Cardiac muscle cell (in vitro differentiated cells and primary cell): ENCODE measurements at regions not wholly inside any gene's neighbourhood (a gene's known extent, or its start where the extent isn't known, plus 50 kb on each side); places are given as distances from the start of the nearest gene placed in this dataset.
"Not testable (repeated sequence)": the region's sequence is repeated elsewhere in the genome, so short reads cannot be mapped to it uniquely, and the experiment has no call there.

ENCODE experiments used
- DNase-seq, 2 donors: peaks; one replicate each; pipeline versions ENCODE4 v3.0.0 to v3.0.0-alpha.2; 2010 to 2017; ENCODE audit warnings: low read depth in 1 of 2, low spot score in 1 of 2
- H3K27ac ChIP-seq: fragments of 200-600 bp; sonication (generic); 2 replicates; pipeline ENCODE4 v1.5.1; 2016
- H3K27me3 ChIP-seq: fragments of 200-600 bp; sonication (generic); 2 replicates; pipeline ENCODE4 v1.6.0; 2016; ENCODE audit warnings: control low read depth
- H3K36me3 ChIP-seq: fragments of 200-600 bp; sonication (generic); 2 replicates; pipeline ENCODE4 v1.5.1; 2016; ENCODE audit warnings: control low read depth
- H3K4me1 ChIP-seq: fragments of 200-600 bp; sonication (generic); 2 replicates; pipeline ENCODE4 v1.8.1; 2017; ENCODE audit warnings: low read depth, mild to moderate bottlenecking, mixed run types
- H3K4me3 ChIP-seq: fragments of 200-600 bp; sonication (generic); 2 replicates; pipeline ENCODE4 v1.5.1; 2016; ENCODE audit warnings: mild to moderate bottlenecking
- H3K9me3 ChIP-seq: fragments of 200-600 bp; sonication (generic); 2 replicates; pipeline ENCODE4 v1.5.1; 2017; ENCODE audit warnings: low read depth, mild to moderate bottlenecking, control low read depth
- TF ChIP-seq, protein P1 (sequence below): IDR thresholded peaks from 2 replicates; pipeline ENCODE4 v1.5.1; 2012; ENCODE audit warnings: low read depth, mild to moderate bottlenecking, low read length

DNA sequence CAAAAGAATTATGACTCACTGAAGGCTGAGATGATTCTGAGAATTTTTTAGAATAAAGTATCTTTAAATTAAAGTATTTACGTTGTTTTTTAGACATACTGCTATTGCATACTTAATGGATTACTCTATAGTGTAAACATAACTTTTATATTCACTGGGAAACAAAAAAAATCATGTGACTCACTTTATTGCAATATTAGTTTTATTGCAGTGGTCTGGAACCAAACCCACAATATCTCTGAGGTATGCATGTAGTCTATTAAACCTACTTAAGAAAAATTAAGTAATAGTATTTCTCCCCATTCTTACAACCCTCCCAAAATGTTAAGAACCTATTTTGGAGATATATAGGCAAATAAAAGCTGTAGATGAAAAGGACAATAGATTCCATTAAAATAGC lies 142.9 kb upstream of the ZNF521 start:
- TF ChIP-seq, protein P1, sequence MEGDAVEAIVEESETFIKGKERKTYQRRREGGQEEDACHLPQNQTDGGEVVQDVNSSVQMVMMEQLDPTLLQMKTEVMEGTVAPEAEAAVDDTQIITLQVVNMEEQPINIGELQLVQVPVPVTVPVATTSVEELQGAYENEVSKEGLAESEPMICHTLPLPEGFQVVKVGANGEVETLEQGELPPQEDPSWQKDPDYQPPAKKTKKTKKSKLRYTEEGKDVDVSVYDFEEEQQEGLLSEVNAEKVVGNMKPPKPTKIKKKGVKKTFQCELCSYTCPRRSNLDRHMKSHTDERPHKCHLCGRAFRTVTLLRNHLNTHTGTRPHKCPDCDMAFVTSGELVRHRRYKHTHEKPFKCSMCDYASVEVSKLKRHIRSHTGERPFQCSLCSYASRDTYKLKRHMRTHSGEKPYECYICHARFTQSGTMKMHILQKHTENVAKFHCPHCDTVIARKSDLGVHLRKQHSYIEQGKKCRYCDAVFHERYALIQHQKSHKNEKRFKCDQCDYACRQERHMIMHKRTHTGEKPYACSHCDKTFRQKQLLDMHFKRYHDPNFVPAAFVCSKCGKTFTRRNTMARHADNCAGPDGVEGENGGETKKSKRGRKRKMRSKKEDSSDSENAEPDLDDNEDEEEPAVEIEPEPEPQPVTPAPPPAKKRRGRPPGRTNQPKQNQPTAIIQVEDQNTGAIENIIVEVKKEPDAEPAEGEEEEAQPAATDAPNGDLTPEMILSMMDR, result no peak
- Histone ChIP-seq H3K27me3 (no peaks in the 10 kb centered on the region), H3K27ac (no peak overlapping the region), H3K9me3 (no peaks in the 10 kb centered on the region), H3K4me3 (no peak overlapping the region), H3K36me3 (no peaks in the 10 kb centered on the region), H3K4me1 (no peaks in the 10 kb centered on the region)
- DNase-seq, result no peak

DNA sequence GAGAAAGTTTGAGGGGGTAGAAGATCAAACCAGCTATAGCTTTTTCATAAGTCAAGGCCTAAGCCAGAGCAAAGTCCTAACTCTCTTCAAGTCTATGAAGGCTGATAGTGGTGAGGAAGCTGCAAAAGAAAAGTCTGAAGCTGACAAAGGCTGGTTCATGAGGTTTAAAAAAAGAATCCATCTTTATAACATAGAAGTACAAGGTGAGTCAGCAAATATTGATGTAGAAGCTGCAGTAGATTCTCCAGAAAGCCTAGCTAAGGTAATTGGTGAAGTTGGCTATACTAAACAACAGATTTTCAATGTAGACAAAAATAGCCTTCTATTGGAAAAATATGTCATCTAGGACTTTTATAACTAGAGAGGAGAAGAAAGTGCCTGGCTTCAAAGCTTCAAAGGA lies 141.4 kb upstream of the ZNF521 start:
- H3K27me3 ChIP-seq, result no peaks in the 10 kb centered on the region
- TF ChIP-seq, protein P1, result no peak
- DNase-seq, result no peak
- H3K4me3 ChIP-seq, result no peak overlapping the region
- H3K27ac ChIP-seq, result no peak overlapping the region
- H3K4me1 ChIP-seq, result no peaks in the 10 kb centered on the region
- H3K9me3 ChIP-seq, result no peaks in the 10 kb centered on the region
- H3K36me3 ChIP-seq, result no peaks in the 10 kb centered on the region

DNA sequence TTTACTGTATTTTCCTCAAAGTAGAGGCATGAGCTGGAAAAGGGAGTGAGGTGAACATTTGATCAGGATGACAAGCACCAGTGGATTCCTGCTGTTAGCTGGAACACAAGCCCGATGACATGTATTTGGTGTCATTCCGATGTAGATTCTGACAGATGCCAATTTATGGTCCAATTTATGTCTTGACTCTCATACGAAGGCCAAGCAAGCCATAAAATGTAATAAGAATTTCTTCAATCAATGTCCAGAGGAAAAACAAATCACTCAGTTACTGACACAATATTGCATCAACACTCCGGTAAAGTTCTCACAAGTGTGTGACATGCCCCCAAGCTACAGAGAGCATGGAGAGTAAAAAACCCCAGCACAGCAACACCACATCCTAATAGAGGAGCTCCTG lies 138.3 kb upstream of the ZNF521 start:
- no peak overlapping the region for H3K27ac ChIP-seq
- H3K27me3 ChIP-seq, result no peaks in the 10 kb centered on the region
- H3K4me1 ChIP-seq, result no peaks in the 10 kb centered on the region
- DNase-seq, result no peak
- H3K36me3 ChIP-seq, result no peaks in the 10 kb centered on the region
- TF ChIP-seq, protein P1, result no peak
- H3K9me3 ChIP-seq, result no peaks in the 10 kb centered on the region
- no peak overlapping the region for H3K4me3 ChIP-seq

DNA sequence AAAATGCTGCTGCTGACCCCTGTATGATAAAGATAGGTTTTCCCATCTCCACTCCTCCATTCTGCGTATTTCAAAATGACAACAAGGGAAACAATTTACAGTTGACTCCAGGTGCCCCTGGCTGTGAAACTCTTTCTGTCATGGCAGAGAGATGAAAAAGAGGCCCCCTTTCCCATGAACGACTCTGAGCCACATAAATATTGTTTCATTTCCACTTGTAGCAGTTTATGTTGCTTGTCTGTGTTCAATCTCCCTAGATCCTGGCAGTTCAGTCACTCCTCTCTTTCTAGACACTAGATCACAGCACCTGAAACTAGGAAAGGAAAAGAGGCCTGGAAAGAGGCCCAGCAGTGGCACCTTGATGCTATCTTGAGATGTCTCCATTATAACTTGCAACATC lies 121.0 kb upstream of the ZNF521 start:
- H3K9me3 ChIP-seq, result no peaks in the 10 kb centered on the region
- peaks cover 8% of the 10 kb centered on the region for H3K4me1 ChIP-seq
- DNase-seq, result no peak
- no peaks in the 10 kb centered on the region for H3K27me3 ChIP-seq
- H3K27ac ChIP-seq, result no peak overlapping the region
- H3K36me3 ChIP-seq, result no peaks in the 10 kb centered on the region
- no peak overlapping the region for H3K4me3 ChIP-seq
- TF ChIP-seq, protein P1, result no peak

DNA sequence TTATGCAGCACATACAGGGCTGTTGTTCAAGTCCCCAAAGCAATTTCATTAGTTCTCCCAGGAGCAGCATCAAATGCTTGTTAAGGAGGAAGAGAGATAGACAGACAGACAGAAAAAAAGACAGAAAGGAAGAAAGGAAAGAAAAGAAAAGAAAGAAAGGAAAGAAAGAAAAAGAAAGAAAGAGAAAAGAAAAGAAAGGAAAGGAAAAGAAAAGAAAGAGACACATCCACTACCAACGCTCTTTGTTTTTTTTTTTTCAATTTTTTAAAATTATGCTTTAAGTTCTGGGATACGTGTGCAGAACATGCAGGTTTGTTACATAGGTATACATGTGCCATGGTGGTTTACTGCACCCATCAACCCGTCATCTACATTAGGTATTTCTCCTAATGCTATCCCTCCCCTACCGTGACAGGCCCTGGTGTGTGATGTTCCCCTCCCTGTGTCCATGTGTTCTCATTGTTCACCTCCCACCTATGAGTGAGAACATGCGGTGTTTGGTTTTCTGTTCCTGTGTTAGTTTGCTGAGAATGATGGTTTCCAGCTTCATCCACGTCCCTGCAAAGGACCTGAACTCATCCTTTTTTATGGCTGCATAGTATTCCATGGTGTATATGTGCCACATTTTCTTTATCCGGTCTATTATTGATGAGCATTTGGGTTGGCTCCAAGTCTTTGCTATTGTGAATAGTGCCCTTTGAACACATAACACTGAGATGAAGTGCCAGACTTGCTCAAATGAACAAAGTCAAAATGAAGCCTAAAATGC lies 119.0 kb upstream of the ZNF521 start:
- not testable (repeated sequence) for H3K27ac ChIP-seq, H3K9me3 ChIP-seq, H3K27me3 ChIP-seq, H3K4me3 ChIP-seq, DNase-seq, H3K36me3 ChIP-seq
- H3K4me1 ChIP-seq, result peaks cover 14% of the 10 kb centered on the region

DNA sequence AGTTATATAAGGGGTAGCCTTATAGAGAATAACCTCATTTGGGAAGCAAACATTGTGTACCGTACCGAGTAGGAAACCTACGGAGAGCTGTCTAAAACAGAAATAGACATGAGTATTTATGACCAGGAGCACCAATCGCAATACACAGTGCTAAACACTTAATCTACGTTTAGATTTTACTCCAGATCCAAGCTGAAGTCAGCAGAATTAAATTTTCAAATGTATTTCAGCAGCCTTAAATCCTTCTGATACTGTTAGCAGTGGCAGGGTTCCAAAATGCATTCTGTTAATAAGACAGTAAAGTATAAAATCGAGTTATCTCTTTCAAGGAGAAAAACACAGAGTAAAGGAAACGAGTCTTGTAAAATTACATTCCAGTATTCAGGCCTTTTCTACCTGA lies 118.1 kb upstream of the ZNF521 start:
- H3K36me3 ChIP-seq, result no peaks in the 10 kb centered on the region
- peaks cover 14% of the 10 kb centered on the region for H3K4me1 ChIP-seq
- H3K4me3 ChIP-seq, result no peak overlapping the region
- TF ChIP-seq, protein P1, result no peak
- H3K27me3 ChIP-seq, result no peaks in the 10 kb centered on the region
- H3K9me3 ChIP-seq, result no peaks in the 10 kb centered on the region
- no peak overlapping the region for H3K27ac ChIP-seq
- DNase-seq, result no peak
